ENCODE measurements at regions not wholly inside any gene's neighbourhood (a gene's known extent, or its start where the extent isn't known, plus 50 kb on each side); places are given as distances from the start of the nearest gene placed in this dataset.

- no peak for TF ChIP-seq CTCF (IDR thresholded peaks at IDR 0.05)
- no peak for TF ChIP-seq POLR2A (IDR thresholded peaks at IDR 0.05; ENCODE audit: low read length)
- TF ChIP-seq SREBF2 (IDR thresholded peaks at IDR 0.05), result no peak
- no peak for TF ChIP-seq EP300 (IDR thresholded peaks at IDR 0.05)
- TF ChIP-seq USF2 (IDR thresholded peaks at IDR 0.05), result no peak
- TF ChIP-seq ZSCAN20 (CRISPR knock-in tag; IDR thresholded peaks at IDR 0.05), result no peak
- TF ChIP-seq RCOR1 (IDR thresholded peaks at IDR 0.05; ENCODE audit: low read depth, low read length), result no peak
- TF ChIP-seq HDAC2 (IDR thresholded peaks at IDR 0.05), result no peak
- no peak for TF ChIP-seq MYC (IDR thresholded peaks at IDR 0.05; ENCODE audit: borderline replicate concordance, low read length)
- TF ChIP-seq KDM1A (IDR thresholded peaks at IDR 0.05; ENCODE audit: low read depth), result no peak
- no peak for TF ChIP-seq CBX2 (IDR thresholded peaks at IDR 0.05; ENCODE audit: borderline replicate concordance, low read depth)
Observed at GRCh38 chr21:35768187-35768586, 292.1 kb downstream of the SETD4 start.

Data from A549 (cell line).